GM12878 (cell line): ENCODE measurements at regions not wholly inside any gene's neighbourhood (a gene's known extent, or its start where the extent isn't known, plus 50 kb on each side); places are given as distances from the start of the nearest gene placed in this dataset.

Experiments
- EP300 ChIP-seq, 2 experiments: fragments of 150-350 bp in 1 of 2; IDR thresholded peaks; 2 replicates each; pipeline ENCODE4 v1.6.1; 2011 to 2012; ENCODE audit warnings: low read depth in 2 of 2, low read length in 2 of 2, borderline replicate concordance in 1 of 2, improper control_type of control experiment in 1 of 2, inconsistent platforms in 1 of 2; ENCODE audit not compliant: control insufficient read depth in 1 of 2
- EZH2 ChIP-seq: IDR thresholded peaks from 2 replicates; pipeline ENCODE4 v1.6.1; 2012; ENCODE audit warnings: low read depth, mild to moderate bottlenecking, control low read depth, inconsistent platforms, low read length, borderline replicate concordance; ENCODE audit not compliant: control insufficient read depth
- POLR2A ChIP-seq: IDR thresholded peaks from 2 replicates; pipeline ENCODE4 v1.6.1; 2011; ENCODE audit warnings: low read depth, mild to moderate bottlenecking, low read length
- TAF1 ChIP-seq: IDR thresholded peaks from 2 replicates; pipeline ENCODE4 v1.6.1; 2011; ENCODE audit warnings: mild to moderate bottlenecking, low read depth, low read length, borderline replicate concordance
- TF ChIP-seq, protein P1 (sequence below), 3 experiments: IDR thresholded peaks in 2 of 3; conservative IDR thresholded peaks in 1 of 3; 2 replicates each; pipeline ENCODE4 v1.5.1; 2011; ENCODE audit warnings: low read depth in 3 of 3, low read length in 3 of 3, mild to moderate bottlenecking in 3 of 3, control low read depth in 2 of 3, moderate library complexity in 2 of 3, inconsistent platforms in 1 of 3, mixed read lengths in 1 of 3; ENCODE audit not compliant: control insufficient read depth in 2 of 3, insufficient read depth in 1 of 3; ENCODE audit errors: extremely low read depth in 1 of 3

DNA sequence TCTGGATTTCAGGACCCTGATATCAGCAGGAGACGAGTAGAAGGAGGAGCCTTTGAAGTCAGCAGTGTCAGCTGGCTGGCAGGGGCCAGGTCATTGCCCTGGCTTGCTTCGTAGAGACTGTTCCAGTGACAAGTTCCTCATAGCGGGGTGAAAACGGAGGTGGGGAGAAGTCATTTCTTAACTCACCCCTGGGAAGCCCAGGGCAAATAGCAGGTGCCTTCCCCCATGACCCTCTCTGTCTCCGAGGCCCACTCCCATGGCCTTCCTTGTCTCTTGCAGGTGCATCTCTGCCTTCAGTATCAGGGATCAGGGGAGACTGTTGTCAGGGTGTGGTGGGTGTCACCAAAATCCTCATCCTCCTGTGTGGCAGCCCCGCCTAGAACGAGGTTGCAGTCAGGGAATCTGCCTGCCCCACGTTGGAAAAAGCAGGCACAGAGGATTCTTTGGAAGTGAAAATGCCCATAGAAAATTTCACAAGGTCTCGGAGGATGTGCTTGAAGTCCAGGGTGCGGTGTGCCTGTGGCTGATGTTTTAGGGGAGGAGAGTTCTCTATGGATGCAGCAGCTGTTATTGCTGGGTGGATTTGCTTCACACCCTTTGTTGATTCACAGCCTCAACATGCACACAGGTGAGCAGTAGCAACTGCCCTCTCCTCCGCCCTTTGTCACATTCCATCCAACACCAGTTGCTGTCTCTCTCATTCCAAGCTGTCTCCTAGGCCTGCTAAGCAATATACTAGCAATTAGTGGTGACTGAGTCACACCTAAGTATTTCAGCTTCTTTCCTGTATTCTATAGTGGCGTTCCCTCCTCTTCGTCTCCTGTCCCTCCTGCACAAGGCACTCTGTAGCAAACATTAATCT, 142.6 kb upstream of the FHL2 start:
- TF ChIP-seq TAF1 (no peak), EP300 (IDR thresholded peaks at IDR 0.05; ENCODE audit: borderline replicate concordance in 1 of 2, control insufficient read depth in 1 of 2, low read depth in 2 of 2, low read length in 2 of 2) (no peak), POLR2A (no peak), EZH2 (no peak)
- TF ChIP-seq, protein P1, sequence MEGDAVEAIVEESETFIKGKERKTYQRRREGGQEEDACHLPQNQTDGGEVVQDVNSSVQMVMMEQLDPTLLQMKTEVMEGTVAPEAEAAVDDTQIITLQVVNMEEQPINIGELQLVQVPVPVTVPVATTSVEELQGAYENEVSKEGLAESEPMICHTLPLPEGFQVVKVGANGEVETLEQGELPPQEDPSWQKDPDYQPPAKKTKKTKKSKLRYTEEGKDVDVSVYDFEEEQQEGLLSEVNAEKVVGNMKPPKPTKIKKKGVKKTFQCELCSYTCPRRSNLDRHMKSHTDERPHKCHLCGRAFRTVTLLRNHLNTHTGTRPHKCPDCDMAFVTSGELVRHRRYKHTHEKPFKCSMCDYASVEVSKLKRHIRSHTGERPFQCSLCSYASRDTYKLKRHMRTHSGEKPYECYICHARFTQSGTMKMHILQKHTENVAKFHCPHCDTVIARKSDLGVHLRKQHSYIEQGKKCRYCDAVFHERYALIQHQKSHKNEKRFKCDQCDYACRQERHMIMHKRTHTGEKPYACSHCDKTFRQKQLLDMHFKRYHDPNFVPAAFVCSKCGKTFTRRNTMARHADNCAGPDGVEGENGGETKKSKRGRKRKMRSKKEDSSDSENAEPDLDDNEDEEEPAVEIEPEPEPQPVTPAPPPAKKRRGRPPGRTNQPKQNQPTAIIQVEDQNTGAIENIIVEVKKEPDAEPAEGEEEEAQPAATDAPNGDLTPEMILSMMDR (IDR thresholded peaks at IDR 0.05 in 2 of 3, conservative IDR thresholded peaks at IDR 0.05 in 1 of 3; ENCODE audit: control insufficient read depth in 2 of 3, extremely low read depth in 1 of 3, insufficient read depth in 1 of 3, low read depth in 3 of 3, low read length in 3 of 3): no peak
